Astrocyte of the spinal cord (primary cell): ENCODE measurements at regions not wholly inside any gene's neighbourhood (a gene's known extent, or its start where the extent isn't known, plus 50 kb on each side); places are given as distances from the start of the nearest gene placed in this dataset.

Experiments
- DNase-seq: peaks from one replicate; pipeline ENCODE4 v3.0.0; 2011; ENCODE audit warnings: low read depth, low spot score
- H3K4me3 ChIP-seq: 2 replicates; pipeline ENCODE4 v1.5.1; 2011; ENCODE audit warnings: low read depth, mild to moderate bottlenecking, low read length, moderate library complexity
- CTCF ChIP-seq: IDR thresholded peaks from 2 replicates; pipeline ENCODE4 v1.5.1; 2012; ENCODE audit warnings: low read depth, mild to moderate bottlenecking, low read length, inconsistent platforms
- in situ Hi-C: cut with HindIII; loops from 2 replicates; pipeline ENCODE4 v1.10.0; 2017; ENCODE audit warnings: low sequenced_read_pairs

- H3K4me3 ChIP-seq, result no peak overlapping the region
- in situ Hi-C loops, result no loop called here
These were observed 297.1 kb upstream of the ATP10B start for GRCh38 chr5:161149078-161149477.

GRCh38 chr5:161138751-161139455 is 286.9 kb upstream of the ATP10B start:
- H3K4me3 ChIP-seq, result no peak overlapping the region
- in situ Hi-C loops, result no loop called here
- TF ChIP-seq CTCF, result no peak
- DNase-seq, result no peak

More at GRCh38 chr5:161149078-161149477, 297.1 kb upstream of the ATP10B start:
- TF ChIP-seq CTCF, result no peak
- DNase-seq, result no peak

- DNase-seq, result no peak
- no peak for TF ChIP-seq CTCF
- H3K4me3 ChIP-seq, result no peak overlapping the region
- in situ Hi-C loops, result no loop called here
These were observed 282.9 kb upstream of the ATP10B start for GRCh38 chr5:161134956-161135355.

- in situ Hi-C loops, result no loop called here
- TF ChIP-seq CTCF, result no peak
- no peak overlapping the region for H3K4me3 ChIP-seq
- no peak for DNase-seq
These were observed 282.1 kb upstream of the ATP10B start for GRCh38 chr5:161134083-161134482.

- no peak for DNase-seq
- H3K4me3 ChIP-seq, result no peak overlapping the region
- no peak for TF ChIP-seq CTCF
- in situ Hi-C loops, result no loop called here
These were observed 263.9 kb upstream of the ATP10B start for GRCh38 chr5:161115941-161116340.

- no peak for DNase-seq
- no peak for TF ChIP-seq CTCF
- no peak overlapping the region for H3K4me3 ChIP-seq
- in situ Hi-C loops, result no loop called here
These were observed 260.4 kb upstream of the ATP10B start for GRCh38 chr5:161112371-161112770.
